ENCODE measurements at regions not wholly inside any gene's neighbourhood (a gene's known extent, or its start where the extent isn't known, plus 50 kb on each side); places are given as distances from the start of the nearest gene placed in this dataset.

- no peak for TF ChIP-seq CTCF (IDR thresholded peaks at IDR 0.05)
- no peak for TF ChIP-seq POLR2A (IDR thresholded peaks at IDR 0.05)
- intact Hi-C loops (cut with DNase I), result no loop called here
- ATAC-seq, result no peak
- Histone ChIP-seq H3K27ac (no peak overlapping the region), H3K9me3 (peaks cover 0 to 14% (median 0%) of the 10 kb centered on the region in 3 donors), H3K4me3 (no peak overlapping the region), H3K4me1 (no peaks in the 10 kb centered on the region), H3K36me3 (replicated peaks in 1 of 2; ENCODE audit: insufficient read depth in 1 of 2, low read depth in 2 of 2) (no peaks in the 10 kb centered on the region), H3K27me3 (no peaks in the 10 kb centered on the region)
- 60 to 70% methylated on average over 15 of the region's 15 CpGs for WGBS, 2 donors
- no peak for DNase-seq
Observed at GRCh38 chr19:56987184-56987583, 132.6 kb upstream of the USP29 start.

GRCh38 chr19:56988299-56988698 is 131.5 kb upstream of the USP29 start:
- no peaks in the 10 kb centered on the region for H3K36me3 ChIP-seq (replicated peaks in 1 of 2; ENCODE audit: insufficient read depth in 1 of 2, low read depth in 2 of 2)
- WGBS, 2 donors, result 19 to 35% methylated on average over 4 to 5 of the region's 5 CpGs
- no peaks in the 10 kb centered on the region for H3K4me1 ChIP-seq
- no peaks in the 10 kb centered on the region for H3K27me3 ChIP-seq
- no peak overlapping the region for H3K27ac ChIP-seq
- ATAC-seq (no peak), DNase-seq (no peak)
- H3K9me3 ChIP-seq, result peaks cover 0 to 14% (median 0%) of the 10 kb centered on the region in 3 donors
- no peak for TF ChIP-seq CTCF (IDR thresholded peaks at IDR 0.05)
- TF ChIP-seq POLR2A (IDR thresholded peaks at IDR 0.05), result no peak
- intact Hi-C loops (cut with DNase I), result no loop called here
- no peak overlapping the region for H3K4me3 ChIP-seq

- WGBS, 2 donors, result 57 to 61% methylated on average over 7 of the region's 7 CpGs
- intact Hi-C loops (cut with DNase I), result no loop called here
- TF ChIP-seq POLR2A (IDR thresholded peaks at IDR 0.05) (no peak), CTCF (IDR thresholded peaks at IDR 0.05) (no peak)
- no peaks in the 10 kb centered on the region for H3K36me3 ChIP-seq (replicated peaks in 1 of 2; ENCODE audit: insufficient read depth in 1 of 2, low read depth in 2 of 2)
- DNase-seq (no peak), ATAC-seq (no peak)
- no peak overlapping the region for H3K27ac ChIP-seq
- H3K4me1 ChIP-seq, result no peaks in the 10 kb centered on the region
- peaks cover 0 to 13% (median 0%) of the 10 kb centered on the region in 3 donors for H3K9me3 ChIP-seq
- H3K27me3 ChIP-seq, result no peaks in the 10 kb centered on the region
- no peak overlapping the region for H3K4me3 ChIP-seq
Observed at GRCh38 chr19:56991912-56992311, 127.9 kb upstream of the USP29 start.

GRCh38 chr19:56993851-56994250 is 125.9 kb upstream of the USP29 start:
- no peaks in the 10 kb centered on the region for H3K27me3 ChIP-seq
- no peak overlapping the region for H3K27ac ChIP-seq
- no peaks in the 10 kb centered on the region for H3K4me1 ChIP-seq
- WGBS, 2 donors, result 25 to 30% methylated on average over 8 of the region's 8 CpGs
- intact Hi-C loops (cut with DNase I), result no loop called here
- H3K36me3 ChIP-seq (replicated peaks in 1 of 2; ENCODE audit: insufficient read depth in 1 of 2, low read depth in 2 of 2), result no peaks in the 10 kb centered on the region
- no peak for DNase-seq
- no peak overlapping the region for H3K4me3 ChIP-seq
- H3K9me3 ChIP-seq, result peaks cover 0 to 13% (median 0%) of the 10 kb centered on the region in 3 donors
- no peak for ATAC-seq
- TF ChIP-seq CTCF (IDR thresholded peaks at IDR 0.05) (no peak), POLR2A (IDR thresholded peaks at IDR 0.05) (no peak)

- Histone ChIP-seq H3K9me3 (peaks cover 0 to 13% (median 0%) of the 10 kb centered on the region in 3 donors), H3K27ac (no peak overlapping the region), H3K4me1 (no peaks in the 10 kb centered on the region), H3K36me3 (replicated peaks in 1 of 2; ENCODE audit: insufficient read depth in 1 of 2, low read depth in 2 of 2) (no peaks in the 10 kb centered on the region), H3K4me3 (no peak overlapping the region), H3K27me3 (no peaks in the 10 kb centered on the region)
- TF ChIP-seq POLR2A (IDR thresholded peaks at IDR 0.05) (no peak), CTCF (IDR thresholded peaks at IDR 0.05) (no peak)
- 64 to 71% methylated on average over 23 of the region's 23 CpGs for WGBS, 2 donors
- no peak for DNase-seq
- intact Hi-C loops (cut with DNase I), result no loop called here
- ATAC-seq, result no peak
Observed at GRCh38 chr19:56994251-56995017, 125.4 kb upstream of the USP29 start.

All from body of pancreas (tissue), 4 donors.